Ishikawa (cell line): ENCODE measurements at regions not wholly inside any gene's neighbourhood (a gene's known extent, or its start where the extent isn't known, plus 50 kb on each side); places are given as distances from the start of the nearest gene placed in this dataset.

Experiments
- EP300 ChIP-seq: IDR thresholded peaks from 2 replicates; pipeline ENCODE4 v1.6.1; 2012; ENCODE audit warnings: borderline replicate concordance
- FOXM1 ChIP-seq: IDR thresholded peaks from 2 replicates; pipeline ENCODE4 v1.6.1; 2012; ENCODE audit warnings: low read depth, borderline replicate concordance
- USF1 ChIP-seq: IDR thresholded peaks from 2 replicates; pipeline ENCODE4 v1.6.1; 2012

- TF ChIP-seq EP300 (no peak), FOXM1 (no peak), USF1 (no peak)
Observed at GRCh38 chr20:51190783-51191180, 167.9 kb upstream of the KCNG1 start.
